GM12874 (cell line): ENCODE measurements at regions not wholly inside any gene's neighbourhood (a gene's known extent, or its start where the extent isn't known, plus 50 kb on each side); places are given as distances from the start of the nearest gene placed in this dataset.
A peak's percentile ranks its signal among the peaks of the same experiment; 100 is the strongest.

Experiments used
- TF ChIP-seq, protein P1 (sequence below): IDR thresholded peaks from 2 replicates; pipeline ENCODE4 v1.5.1; 2011; ENCODE audit warnings: low read depth, mild to moderate bottlenecking, control low read depth, low read length, moderate library complexity; ENCODE audit not compliant: insufficient read depth

DNA sequence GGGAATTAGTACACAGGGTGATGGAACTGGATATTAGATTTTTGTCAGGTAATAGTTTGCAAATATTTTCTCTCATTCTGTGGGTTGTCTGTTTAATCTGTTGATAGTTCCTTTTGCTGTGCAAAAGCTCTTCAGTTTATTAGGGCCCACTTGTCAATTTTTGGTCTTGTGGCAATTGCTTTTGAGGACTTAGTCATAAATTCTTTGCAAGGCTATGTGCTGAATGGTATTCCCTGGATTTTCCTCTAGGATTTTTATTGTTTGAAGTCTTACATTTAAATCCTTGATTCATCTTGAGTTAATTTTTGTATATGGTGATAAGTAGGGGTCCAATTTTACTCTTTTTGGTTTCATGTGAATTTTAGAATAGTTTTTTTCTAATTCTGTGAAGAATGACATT lies 111.3 kb downstream of the ARRDC4 start:
- TF ChIP-seq, protein P1, sequence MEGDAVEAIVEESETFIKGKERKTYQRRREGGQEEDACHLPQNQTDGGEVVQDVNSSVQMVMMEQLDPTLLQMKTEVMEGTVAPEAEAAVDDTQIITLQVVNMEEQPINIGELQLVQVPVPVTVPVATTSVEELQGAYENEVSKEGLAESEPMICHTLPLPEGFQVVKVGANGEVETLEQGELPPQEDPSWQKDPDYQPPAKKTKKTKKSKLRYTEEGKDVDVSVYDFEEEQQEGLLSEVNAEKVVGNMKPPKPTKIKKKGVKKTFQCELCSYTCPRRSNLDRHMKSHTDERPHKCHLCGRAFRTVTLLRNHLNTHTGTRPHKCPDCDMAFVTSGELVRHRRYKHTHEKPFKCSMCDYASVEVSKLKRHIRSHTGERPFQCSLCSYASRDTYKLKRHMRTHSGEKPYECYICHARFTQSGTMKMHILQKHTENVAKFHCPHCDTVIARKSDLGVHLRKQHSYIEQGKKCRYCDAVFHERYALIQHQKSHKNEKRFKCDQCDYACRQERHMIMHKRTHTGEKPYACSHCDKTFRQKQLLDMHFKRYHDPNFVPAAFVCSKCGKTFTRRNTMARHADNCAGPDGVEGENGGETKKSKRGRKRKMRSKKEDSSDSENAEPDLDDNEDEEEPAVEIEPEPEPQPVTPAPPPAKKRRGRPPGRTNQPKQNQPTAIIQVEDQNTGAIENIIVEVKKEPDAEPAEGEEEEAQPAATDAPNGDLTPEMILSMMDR = no peak

- TF ChIP-seq, protein P1 = no peak
Measured at GRCh38 chr15:98075441-98075840, 114.9 kb downstream of the ARRDC4 start.

GRCh38 chr15:98076021-98076816 lies 115.7 kb downstream of the ARRDC4 start:
- TF ChIP-seq, protein P1 = no peak

- TF ChIP-seq, protein P1 = no peak
Measured at GRCh38 chr15:98077186-98077585, 116.7 kb downstream of the ARRDC4 start.

- TF ChIP-seq, protein P1 = no peak
Measured at GRCh38 chr15:98080791-98081190, 120.3 kb downstream of the ARRDC4 start.

DNA sequence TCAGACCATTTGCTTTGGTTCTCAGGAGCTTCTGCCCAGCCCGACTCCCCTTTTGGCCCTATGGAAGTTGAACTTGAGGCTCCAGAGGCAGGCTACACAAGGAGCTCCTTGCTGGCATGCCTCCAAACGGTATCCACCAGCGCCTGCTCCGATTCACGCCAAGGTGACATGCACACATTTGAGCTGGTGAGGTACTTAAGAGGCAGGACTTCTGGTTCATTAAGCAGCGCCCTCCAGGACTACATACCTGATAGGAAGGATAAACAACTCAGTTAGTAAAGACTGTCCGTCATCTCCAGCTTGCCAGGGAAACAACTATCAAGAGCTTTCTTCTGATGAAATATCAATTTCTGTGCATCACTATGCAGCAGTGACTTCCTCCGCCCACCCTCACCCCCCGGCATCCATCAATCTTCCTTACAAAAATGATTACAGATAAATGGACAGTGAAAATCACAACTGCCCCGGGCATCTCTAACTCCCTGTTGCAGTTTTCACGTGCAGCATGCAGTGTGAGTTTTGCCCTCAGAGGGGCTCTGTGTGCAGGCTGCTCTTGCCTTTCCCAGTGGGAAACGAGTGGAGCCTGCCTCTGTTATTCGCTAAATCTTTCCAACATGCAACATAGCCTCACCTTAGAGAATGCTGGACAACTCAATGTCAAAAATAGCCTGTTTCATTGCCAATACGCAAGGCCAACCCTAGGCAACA lies 122.9 kb downstream of the ARRDC4 start:
- TF ChIP-seq, protein P1 = no peak

- TF ChIP-seq, protein P1 = 0 out of 2 replicates have a peak, but pooled peaks have one; percentile 19
Measured at GRCh38 chr15:98085003-98085639, 124.6 kb downstream of the ARRDC4 start.
